H1 (cell line): ENCODE measurements at regions not wholly inside any gene's neighbourhood (a gene's known extent, or its start where the extent isn't known, plus 50 kb on each side); places are given as distances from the start of the nearest gene placed in this dataset.

Experiments used
- BACH1 ChIP-seq: IDR thresholded peaks from 2 replicates; pipeline ENCODE4 v1.6.1; 2012; ENCODE audit warnings: low read length, improper control_type of control experiment
- CHD7 ChIP-seq: fragments of 300-600 bp; sonication (generic); IDR thresholded peaks from 2 replicates; pipeline ENCODE4 v1.7.1; 2012; ENCODE audit warnings: low read length, moderate library complexity, mild to moderate bottlenecking, inconsistent platforms; ENCODE audit not compliant: insufficient replicate concordance
- EZH2 ChIP-seq: fragments of 200-600 bp; sonication (generic); IDR thresholded peaks from 2 replicates; pipeline ENCODE4 v1.7.1; 2012; ENCODE audit warnings: low read depth, mild to moderate bottlenecking, moderate library complexity, low read length, inconsistent platforms; ENCODE audit not compliant: severe bottlenecking
- RBBP5 ChIP-seq: IDR thresholded peaks from 2 replicates; pipeline ENCODE4 v1.7.1; 2012; ENCODE audit warnings: low read depth, mild to moderate bottlenecking, inconsistent platforms, low read length, moderate library complexity, borderline replicate concordance
- SIRT6 ChIP-seq: IDR thresholded peaks from one replicate; pipeline ENCODE4 v1.7.1; 2012; ENCODE audit warnings: low read length, inconsistent platforms
- SRF ChIP-seq: IDR thresholded peaks from 2 replicates; pipeline ENCODE4 v1.6.1; 2011; ENCODE audit warnings: mild to moderate bottlenecking, low read depth, low read length, moderate library complexity
- TAF7 ChIP-seq: optimal IDR thresholded peaks from 2 replicates; pipeline ENCODE3; 2011; ENCODE audit warnings: low read depth, mild to moderate bottlenecking, inconsistent platforms, low read length, moderate library complexity, borderline replicate concordance

DNA sequence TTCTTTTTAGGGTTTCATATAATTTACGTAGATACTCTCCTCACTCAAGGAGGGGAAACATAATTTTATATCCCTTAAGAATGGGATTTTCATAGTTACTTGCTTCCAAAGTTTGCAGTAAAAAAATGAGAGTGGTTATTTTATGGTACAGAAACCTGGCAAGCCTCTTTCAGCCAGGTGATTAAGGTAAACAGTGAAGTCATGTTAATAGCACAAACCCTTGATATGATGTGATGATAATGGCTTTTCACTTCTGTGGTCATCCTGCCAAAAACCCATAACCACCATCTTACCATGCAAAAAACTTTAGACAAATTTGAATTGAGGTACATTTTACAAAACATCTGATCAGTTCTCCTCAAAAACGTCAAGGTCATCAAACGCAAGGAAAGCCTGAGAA lies 517.8 kb downstream of the SLITRK5 start (continued):
- no peak for TF ChIP-seq SIRT6
- TF ChIP-seq SRF: no peak
- no peak for TF ChIP-seq BACH1
- no peak for TF ChIP-seq TAF7
- TF ChIP-seq CHD7: no peak
- TF ChIP-seq RBBP5: no peak
- no peak for TF ChIP-seq EZH2
